Astrocyte of the spinal cord (primary cell): ENCODE measurements at regions not wholly inside any gene's neighbourhood (a gene's known extent, or its start where the extent isn't known, plus 50 kb on each side); places are given as distances from the start of the nearest gene placed in this dataset.

Experiments used
- DNase-seq: peaks from one replicate; pipeline ENCODE4 v3.0.0; 2011; ENCODE audit warnings: low read depth, low spot score
- H3K4me3 ChIP-seq: 2 replicates; pipeline ENCODE4 v1.5.1; 2011; ENCODE audit warnings: low read depth, mild to moderate bottlenecking, low read length, moderate library complexity
- CTCF ChIP-seq: IDR thresholded peaks from 2 replicates; pipeline ENCODE4 v1.5.1; 2012; ENCODE audit warnings: low read depth, mild to moderate bottlenecking, low read length, inconsistent platforms
- in situ Hi-C: cut with HindIII; loops from 2 replicates; pipeline ENCODE4 v1.10.0; 2017; ENCODE audit warnings: low sequenced_read_pairs

GRCh38 chr16:50908468-50908867, 166.6 kb downstream of the CYLD start:
- TF ChIP-seq CTCF: no peak
- in situ Hi-C loops: no loop called here
- H3K4me3 ChIP-seq: no peak overlapping the region
- no peak for DNase-seq

- TF ChIP-seq CTCF: no peak
- DNase-seq: no peak
- no peak overlapping the region for H3K4me3 ChIP-seq
- in situ Hi-C loops: no loop called here
Observed at GRCh38 chr16:50906454-50906853, 164.6 kb downstream of the CYLD start.

GRCh38 chr16:50902457-50902856, 160.6 kb downstream of the CYLD start:
- in situ Hi-C loops: no loop called here
- no peak for TF ChIP-seq CTCF
- DNase-seq: no peak
- no peak overlapping the region for H3K4me3 ChIP-seq

GRCh38 chr16:50901062-50901461, 159.2 kb downstream of the CYLD start:
- no peak for DNase-seq
- no peak overlapping the region for H3K4me3 ChIP-seq
- no peak for TF ChIP-seq CTCF
- in situ Hi-C loops: no loop called here

GRCh38 chr16:50900391-50900942, 158.6 kb downstream of the CYLD start:
- no peak overlapping the region for H3K4me3 ChIP-seq
- TF ChIP-seq CTCF: no peak
- in situ Hi-C loops: no loop called here

GRCh38 chr16:50899951-50900350, 158.1 kb downstream of the CYLD start:
- H3K4me3 ChIP-seq: no peak overlapping the region
- in situ Hi-C loops: no loop called here
- no peak for DNase-seq
- TF ChIP-seq CTCF: no peak

More at GRCh38 chr16:50900391-50900942, 158.6 kb downstream of the CYLD start:
- no peak for DNase-seq

GRCh38 chr16:50889746-50890145, 147.9 kb downstream of the CYLD start:
- in situ Hi-C loops: no loop called here

More at GRCh38 chr16:50889746-50890145, 147.9 kb downstream of the CYLD start:
- TF ChIP-seq CTCF: no peak
- no peak overlapping the region for H3K4me3 ChIP-seq
- DNase-seq: no peak
